ENCODE measurements at regions not wholly inside any gene's neighbourhood (a gene's known extent, or its start where the extent isn't known, plus 50 kb on each side); places are given as distances from the start of the nearest gene placed in this dataset.

DNA sequence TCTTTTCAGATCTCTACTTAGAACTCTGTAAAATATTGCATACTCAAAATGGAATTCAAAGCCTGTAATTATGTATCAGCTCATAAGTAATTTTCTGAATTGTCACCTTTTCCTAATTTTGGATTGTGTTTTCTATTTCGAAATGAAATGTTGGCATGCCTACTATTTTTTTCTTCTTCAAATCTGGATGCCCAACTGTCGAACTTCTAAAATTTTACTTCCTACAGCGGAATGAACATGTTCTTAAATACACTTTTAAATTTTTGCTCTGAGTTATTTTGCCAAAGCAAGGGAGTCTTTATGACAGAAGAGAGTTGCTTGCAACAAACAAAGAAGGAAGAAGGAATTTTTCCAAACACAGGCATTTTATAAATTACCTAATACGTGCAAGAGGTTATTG, 336.0 kb downstream of the ADCYAP1 start:
- TF ChIP-seq, protein P1, sequence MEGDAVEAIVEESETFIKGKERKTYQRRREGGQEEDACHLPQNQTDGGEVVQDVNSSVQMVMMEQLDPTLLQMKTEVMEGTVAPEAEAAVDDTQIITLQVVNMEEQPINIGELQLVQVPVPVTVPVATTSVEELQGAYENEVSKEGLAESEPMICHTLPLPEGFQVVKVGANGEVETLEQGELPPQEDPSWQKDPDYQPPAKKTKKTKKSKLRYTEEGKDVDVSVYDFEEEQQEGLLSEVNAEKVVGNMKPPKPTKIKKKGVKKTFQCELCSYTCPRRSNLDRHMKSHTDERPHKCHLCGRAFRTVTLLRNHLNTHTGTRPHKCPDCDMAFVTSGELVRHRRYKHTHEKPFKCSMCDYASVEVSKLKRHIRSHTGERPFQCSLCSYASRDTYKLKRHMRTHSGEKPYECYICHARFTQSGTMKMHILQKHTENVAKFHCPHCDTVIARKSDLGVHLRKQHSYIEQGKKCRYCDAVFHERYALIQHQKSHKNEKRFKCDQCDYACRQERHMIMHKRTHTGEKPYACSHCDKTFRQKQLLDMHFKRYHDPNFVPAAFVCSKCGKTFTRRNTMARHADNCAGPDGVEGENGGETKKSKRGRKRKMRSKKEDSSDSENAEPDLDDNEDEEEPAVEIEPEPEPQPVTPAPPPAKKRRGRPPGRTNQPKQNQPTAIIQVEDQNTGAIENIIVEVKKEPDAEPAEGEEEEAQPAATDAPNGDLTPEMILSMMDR (IDR thresholded peaks at IDR 0.05; ENCODE audit: extremely low read depth, low read depth, low read length): no peak
- Histone ChIP-seq H3K27me3 (ENCODE audit: insufficient read depth, low read length) (no peaks in the 10 kb centered on the region), H3K79me2 (ENCODE audit: insufficient read depth, low read length) (no peaks in the 10 kb centered on the region), H3K36me3 (ENCODE audit: insufficient read depth, low read length) (no peaks in the 10 kb centered on the region), H3K4me2 (ENCODE audit: insufficient read depth, low read length) (no peak overlapping the region), H3K4me1 (ENCODE audit: insufficient read depth, low read length) (no peaks in the 10 kb centered on the region), H3K9me3 (ENCODE audit: low read depth, low read length) (peaks cover 4% of the 10 kb centered on the region), H4K20me1 (ENCODE audit: insufficient read depth, low read length) (no peaks in the 10 kb centered on the region), H3K4me3 (ENCODE audit: insufficient read depth, low read length) (no peak overlapping the region), H2AFZ (ENCODE audit: low read length) (no peak overlapping the region), H3K27ac (ENCODE audit: low read depth, low read length) (no peak overlapping the region)
- no peak for DNase-seq (ENCODE audit: insufficient read length, low spot score, missing footprints)

DNA sequence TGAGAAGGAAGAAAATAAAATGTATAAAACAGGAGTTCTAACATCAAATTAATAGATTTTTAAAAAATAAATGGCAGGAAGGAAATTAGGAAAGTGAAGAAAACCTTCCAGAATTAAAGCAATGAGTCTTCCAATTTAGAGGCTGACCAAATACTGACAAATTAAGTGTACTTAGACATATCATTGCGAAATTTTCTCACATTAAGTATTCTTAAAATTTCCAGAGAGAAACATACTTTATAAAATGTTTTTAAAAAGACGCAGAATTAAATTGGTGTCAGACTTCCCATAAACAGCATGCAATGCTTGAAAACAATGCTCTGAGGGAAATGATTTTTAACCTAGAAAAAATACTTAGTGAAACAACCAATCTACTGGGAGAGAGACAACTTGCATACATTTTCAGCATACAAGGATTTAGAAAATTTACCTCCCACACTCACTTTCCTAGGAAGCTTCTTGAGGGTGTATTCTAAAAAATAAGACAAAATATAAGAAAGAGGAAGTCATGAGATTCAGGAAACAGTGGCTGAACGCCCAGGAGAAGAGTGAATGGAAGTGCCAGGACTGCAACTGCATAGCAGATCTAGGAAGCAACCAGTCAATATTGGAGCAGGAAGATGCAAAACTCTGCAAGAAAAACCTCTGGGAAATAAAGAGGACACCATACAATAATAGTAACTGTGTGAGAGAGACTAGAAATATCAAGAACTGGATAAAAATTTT, 339.9 kb downstream of the ADCYAP1 start:
- Histone ChIP-seq H3K27me3 (ENCODE audit: insufficient read depth, low read length) (no peaks in the 10 kb centered on the region), H3K4me1 (ENCODE audit: insufficient read depth, low read length) (no peaks in the 10 kb centered on the region), H2AFZ (ENCODE audit: low read length) (no peak overlapping the region), H3K4me2 (ENCODE audit: insufficient read depth, low read length) (no peak overlapping the region), H4K20me1 (ENCODE audit: insufficient read depth, low read length) (no peaks in the 10 kb centered on the region), H3K79me2 (ENCODE audit: insufficient read depth, low read length) (no peaks in the 10 kb centered on the region), H3K36me3 (ENCODE audit: insufficient read depth, low read length) (no peaks in the 10 kb centered on the region), H3K27ac (ENCODE audit: low read depth, low read length) (no peak overlapping the region), H3K4me3 (ENCODE audit: insufficient read depth, low read length) (no peak overlapping the region), H3K9me3 (ENCODE audit: low read depth, low read length) (no peaks in the 10 kb centered on the region)
- TF ChIP-seq, protein P1 (IDR thresholded peaks at IDR 0.05; ENCODE audit: extremely low read depth, low read depth, low read length): no peak
- DNase-seq (ENCODE audit: insufficient read length, low spot score, missing footprints): no peak

- Histone ChIP-seq H3K4me3 (ENCODE audit: insufficient read depth, low read length) (no peak overlapping the region), H3K4me1 (ENCODE audit: insufficient read depth, low read length) (no peaks in the 10 kb centered on the region), H3K36me3 (ENCODE audit: insufficient read depth, low read length) (no peaks in the 10 kb centered on the region), H2AFZ (ENCODE audit: low read length) (no peak overlapping the region), H3K27ac (ENCODE audit: low read depth, low read length) (no peak overlapping the region), H3K9me3 (ENCODE audit: low read depth, low read length) (no peaks in the 10 kb centered on the region), H3K27me3 (ENCODE audit: insufficient read depth, low read length) (no peaks in the 10 kb centered on the region), H3K79me2 (ENCODE audit: insufficient read depth, low read length) (no peaks in the 10 kb centered on the region), H3K4me2 (ENCODE audit: insufficient read depth, low read length) (no peak overlapping the region), H4K20me1 (ENCODE audit: insufficient read depth, low read length) (no peaks in the 10 kb centered on the region)
- DNase-seq (ENCODE audit: insufficient read length, low spot score, missing footprints): no peak
- TF ChIP-seq, protein P1 (IDR thresholded peaks at IDR 0.05; ENCODE audit: extremely low read depth, low read depth, low read length): no peak
Observed at GRCh38 chr18:1246827-1247226, 342.2 kb downstream of the ADCYAP1 start.

DNA sequence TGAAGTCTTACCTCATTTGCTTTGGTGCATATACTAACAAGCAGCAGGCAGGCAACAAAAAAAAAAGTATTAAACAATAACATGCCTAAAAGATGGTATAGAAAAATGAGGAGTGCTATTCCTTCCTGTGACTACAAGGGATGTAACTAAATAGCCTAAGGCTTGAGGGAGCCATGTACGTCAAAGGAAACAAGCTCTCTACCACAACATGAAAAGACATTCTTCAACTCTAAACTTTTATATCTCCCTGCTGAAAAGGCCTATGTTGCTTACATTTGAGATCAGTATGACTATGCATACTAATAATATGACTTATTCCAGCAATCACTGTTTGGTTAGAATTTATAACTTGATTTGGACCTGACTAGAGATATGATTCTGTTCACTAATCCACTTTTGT, 347.9 kb downstream of the ADCYAP1 start:
- no peak overlapping the region for H3K4me2 ChIP-seq (ENCODE audit: insufficient read depth, low read length)
- no peaks in the 10 kb centered on the region for H3K36me3 ChIP-seq (ENCODE audit: insufficient read depth, low read length)
- no peak overlapping the region for H2AFZ ChIP-seq (ENCODE audit: low read length)
- H3K9me3 ChIP-seq (ENCODE audit: low read depth, low read length): no peaks in the 10 kb centered on the region
- H3K27ac ChIP-seq (ENCODE audit: low read depth, low read length): no peak overlapping the region
- H3K27me3 ChIP-seq (ENCODE audit: insufficient read depth, low read length): no peaks in the 10 kb centered on the region
- DNase-seq (ENCODE audit: insufficient read length, low spot score, missing footprints): no peak
- no peaks in the 10 kb centered on the region for H3K4me1 ChIP-seq (ENCODE audit: insufficient read depth, low read length)
- no peaks in the 10 kb centered on the region for H4K20me1 ChIP-seq (ENCODE audit: insufficient read depth, low read length)
- no peak overlapping the region for H3K4me3 ChIP-seq (ENCODE audit: insufficient read depth, low read length)
- TF ChIP-seq, protein P1 (IDR thresholded peaks at IDR 0.05; ENCODE audit: extremely low read depth, low read depth, low read length): no peak
- H3K79me2 ChIP-seq (ENCODE audit: insufficient read depth, low read length): no peaks in the 10 kb centered on the region

Measured in osteoblast (primary cell).